Hepatocyte (in vitro differentiated cells): ENCODE measurements at regions not wholly inside any gene's neighbourhood (a gene's known extent, or its start where the extent isn't known, plus 50 kb on each side); places are given as distances from the start of the nearest gene placed in this dataset.

Experiments
- CTCF ChIP-seq: fragments of 200-600 bp; sonication (generic); IDR thresholded peaks from 2 replicates; pipeline ENCODE4 v1.5.1; 2016; ENCODE audit warnings: antibody characterized with exemption, mild to moderate bottlenecking; ENCODE audit not compliant: poor library complexity
- EZH2 ChIP-seq: fragments of 200-600 bp; sonication (generic); IDR thresholded peaks from 2 replicates; pipeline ENCODE4 v1.6.1; 2016; ENCODE audit warnings: antibody characterized with exemption, mild to moderate bottlenecking, borderline replicate concordance

GRCh38 chr2:105621038-105621437, 123.7 kb upstream of the NCK2 start:
- TF ChIP-seq CTCF, result no peak
- TF ChIP-seq EZH2, result no peak
